Mucosa of descending colon (tissue), 3 donors: ENCODE measurements at regions not wholly inside any gene's neighbourhood (a gene's known extent, or its start where the extent isn't known, plus 50 kb on each side); places are given as distances from the start of the nearest gene placed in this dataset.

Experiments used
- ATAC-seq: fragments of 200-7000 bp; cut with Tn5 transposase; one replicate; pipeline ENCODE4 v1.9.1; 2020; ENCODE audit warnings: mild to moderate bottlenecking, moderate library complexity
- DNase-seq, 3 donors: peaks; one replicate each; pipeline ENCODE4 v3.0.0-alpha.2; 2020
- H3K36me3 ChIP-seq: fragments of 200-600 bp; one replicate; pipeline ENCODE4 v1.8.0; 2021; ENCODE audit warnings: low read depth, mild to moderate bottlenecking
- H3K4me1 ChIP-seq: fragments of 200-600 bp; one replicate; pipeline ENCODE4 v1.8.0; 2021; ENCODE audit warnings: low read depth, mild to moderate bottlenecking
- H3K4me3 ChIP-seq: fragments of 200-600 bp; one replicate; pipeline ENCODE4 v1.8.0; 2021; ENCODE audit warnings: mild to moderate bottlenecking
- H3K9me3 ChIP-seq: fragments of 200-600 bp; one replicate; pipeline ENCODE4 v1.8.0; 2021; ENCODE audit warnings: mild to moderate bottlenecking
- intact Hi-C, 2 donors: fragments of 100-400 bp; cut with DNase I in 1 of 2; cut with micrococcal nuclease in 1 of 2; formaldehyde crosslinking; loops; one replicate each; pipeline versions ENCODE4 v1.11.0 to v1.11.1; 2022; cut with DNase I, micrococcal nuclease
- TF ChIP-seq, protein P1 (sequence below): fragments of 200-600 bp; IDR thresholded peaks from one replicate; pipeline ENCODE4 v1.8.0; 2022; ENCODE audit warnings: antibody characterized with exemption, mild to moderate bottlenecking
- donor health status: DM: no; HTN: no; CAD: no; lungs with moderate emphysema.
- donor health status: DM: no; HTN: no; CAD: no.
- donor health status: DM: no; HTN: yes; CAD: no.

DNA sequence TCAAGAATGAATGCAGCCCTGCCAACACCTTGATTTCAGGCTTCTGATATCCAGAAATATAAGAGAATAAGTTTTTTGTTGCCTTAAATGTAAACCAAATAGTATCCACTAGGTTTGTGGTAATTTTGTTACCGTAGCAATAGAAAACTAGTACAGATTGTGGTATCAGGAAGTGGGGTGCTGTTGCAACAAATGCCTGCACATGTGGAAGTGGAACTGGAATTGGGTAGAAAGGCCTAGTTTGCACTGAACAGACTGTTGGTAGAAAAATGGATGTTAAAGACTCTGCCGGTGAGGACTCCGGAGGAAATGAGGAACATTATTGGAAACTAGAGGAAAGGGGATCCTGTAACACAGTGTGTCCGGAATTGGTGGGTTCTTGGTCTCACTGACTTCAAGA lies 145.8 kb upstream of the MGAT5 start:
- DNase-seq, result no peak
- ATAC-seq, result no peak
- Histone ChIP-seq H3K9me3 (no peaks in the 10 kb centered on the region), H3K4me3 (no peak overlapping the region), H3K36me3 (no peaks in the 10 kb centered on the region), H3K4me1 (no peaks in the 10 kb centered on the region)
- intact Hi-C loops, result no loop called here
- TF ChIP-seq, protein P1, sequence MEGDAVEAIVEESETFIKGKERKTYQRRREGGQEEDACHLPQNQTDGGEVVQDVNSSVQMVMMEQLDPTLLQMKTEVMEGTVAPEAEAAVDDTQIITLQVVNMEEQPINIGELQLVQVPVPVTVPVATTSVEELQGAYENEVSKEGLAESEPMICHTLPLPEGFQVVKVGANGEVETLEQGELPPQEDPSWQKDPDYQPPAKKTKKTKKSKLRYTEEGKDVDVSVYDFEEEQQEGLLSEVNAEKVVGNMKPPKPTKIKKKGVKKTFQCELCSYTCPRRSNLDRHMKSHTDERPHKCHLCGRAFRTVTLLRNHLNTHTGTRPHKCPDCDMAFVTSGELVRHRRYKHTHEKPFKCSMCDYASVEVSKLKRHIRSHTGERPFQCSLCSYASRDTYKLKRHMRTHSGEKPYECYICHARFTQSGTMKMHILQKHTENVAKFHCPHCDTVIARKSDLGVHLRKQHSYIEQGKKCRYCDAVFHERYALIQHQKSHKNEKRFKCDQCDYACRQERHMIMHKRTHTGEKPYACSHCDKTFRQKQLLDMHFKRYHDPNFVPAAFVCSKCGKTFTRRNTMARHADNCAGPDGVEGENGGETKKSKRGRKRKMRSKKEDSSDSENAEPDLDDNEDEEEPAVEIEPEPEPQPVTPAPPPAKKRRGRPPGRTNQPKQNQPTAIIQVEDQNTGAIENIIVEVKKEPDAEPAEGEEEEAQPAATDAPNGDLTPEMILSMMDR, result no peak

DNA sequence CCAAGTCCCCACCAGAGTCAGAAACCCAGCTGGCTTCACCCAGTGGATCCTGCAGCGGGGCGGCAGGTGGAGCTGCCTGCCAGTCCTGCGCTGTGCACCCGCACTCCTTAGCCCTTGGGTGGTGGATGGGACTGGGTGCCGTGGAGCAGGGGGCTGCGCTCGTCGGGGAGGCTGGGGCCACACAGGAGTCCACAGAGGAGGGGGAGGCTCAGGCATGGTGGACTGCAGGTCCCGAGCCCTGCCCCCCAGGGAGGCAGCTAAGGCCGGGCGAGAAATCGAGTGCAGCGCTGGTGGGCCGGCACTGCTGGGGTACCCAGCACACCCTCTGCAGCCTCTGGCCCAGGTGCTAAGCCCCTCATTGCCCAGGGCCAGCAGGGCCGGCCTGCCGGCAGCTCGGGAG lies 144.6 kb upstream of the MGAT5 start:
- H3K9me3 ChIP-seq, result no peaks in the 10 kb centered on the region
- TF ChIP-seq, protein P1, result no peak
- intact Hi-C loops, result no loop called here
- H3K36me3 ChIP-seq, result no peaks in the 10 kb centered on the region
- no peaks in the 10 kb centered on the region for H3K4me1 ChIP-seq
- DNase-seq (no peak), ATAC-seq (no peak)
- no peak overlapping the region for H3K4me3 ChIP-seq

DNA sequence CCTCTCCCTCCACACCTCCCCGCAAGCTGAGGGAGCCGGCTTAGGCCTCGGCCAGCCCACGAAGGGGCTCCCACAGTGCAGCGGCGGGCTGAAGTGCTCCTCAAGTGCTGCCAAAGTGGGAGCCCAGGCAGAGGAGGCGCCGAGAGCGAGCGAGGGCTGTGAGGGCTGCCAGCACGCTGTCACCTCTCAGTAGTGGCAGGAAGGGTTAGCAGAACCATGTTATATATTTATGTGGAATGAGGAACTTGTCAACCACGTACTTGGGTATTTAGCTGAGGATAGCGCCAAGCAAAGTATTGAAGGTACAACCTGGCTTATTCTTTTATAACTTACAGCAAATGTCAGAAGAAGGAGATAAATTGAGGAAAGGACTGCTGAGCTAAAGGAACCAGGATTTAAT lies 144.1 kb upstream of the MGAT5 start:
- ATAC-seq, result no peak
- TF ChIP-seq, protein P1, result no peak
- intact Hi-C loops, result loop anchor here in 1 of 2 donors (10.0 kb wide), 1 partner anchor 145 kb away; the partner anchor contains the start of gene MGAT5
- Histone ChIP-seq H3K36me3 (no peaks in the 10 kb centered on the region), H3K4me3 (no peak overlapping the region), H3K9me3 (no peaks in the 10 kb centered on the region), H3K4me1 (no peaks in the 10 kb centered on the region)
- DNase-seq, result no peak

DNA sequence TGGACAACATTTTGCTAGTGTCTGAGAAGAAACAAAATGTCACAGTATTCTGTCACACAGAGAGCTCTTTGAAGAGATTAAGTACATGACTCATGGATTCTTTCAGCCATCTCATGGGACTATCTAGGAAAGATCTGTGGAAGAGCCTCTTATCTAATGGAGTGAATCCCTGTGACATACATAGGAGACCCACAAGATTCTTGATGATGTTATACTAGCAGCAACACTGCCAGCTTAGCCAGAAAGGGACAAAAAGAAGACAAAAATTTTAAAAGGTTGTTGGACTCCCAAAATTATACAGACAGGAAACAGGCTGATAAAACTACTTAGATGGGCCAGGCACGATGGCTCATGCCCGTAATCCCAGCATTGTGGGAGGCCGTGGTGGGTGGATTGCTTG lies 143.3 kb upstream of the MGAT5 start:
- intact Hi-C loops, result loop anchor here in 1 of 2 donors (10.0 kb wide), 1 partner anchor 144 kb away; the partner anchor contains the start of gene MGAT5

DNA sequence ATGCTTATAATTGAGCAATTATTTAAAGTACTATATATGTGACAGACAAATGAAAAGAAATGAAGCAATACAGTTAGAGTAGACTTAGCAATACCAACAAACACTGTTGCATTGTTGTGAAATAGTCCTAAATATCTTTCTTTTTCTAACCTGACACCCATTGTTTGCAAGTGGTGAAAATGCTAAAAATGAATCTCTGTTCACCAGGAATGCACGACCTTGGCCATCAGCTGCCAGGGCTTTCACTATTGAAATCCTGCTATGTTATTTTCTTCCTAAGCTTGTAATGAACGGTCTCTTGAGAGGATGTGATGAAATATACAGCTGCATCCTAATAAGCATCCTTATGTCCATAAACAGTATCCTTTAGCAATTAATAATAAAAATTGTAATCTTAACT lies 136.2 kb upstream of the MGAT5 start:
- DNase-seq (no peak), ATAC-seq (no peak)
- intact Hi-C loops, result loop anchor here (5.0 to 10.0 kb wide), 3 partner anchors 90 to 295 kb away; partner anchors contain the start of gene MGAT5 (in 1 of the 2)
- Histone ChIP-seq H3K4me3 (no peak overlapping the region), H3K4me1 (peaks cover 26% of the 10 kb centered on the region), H3K9me3 (no peaks in the 10 kb centered on the region), H3K36me3 (no peaks in the 10 kb centered on the region)
- TF ChIP-seq, protein P1, result no peak

More for the DNA sequence above, 143.3 kb upstream of the MGAT5 start:
- no peak overlapping the region for H3K4me3 ChIP-seq
- H3K36me3 ChIP-seq, result no peaks in the 10 kb centered on the region
- no peaks in the 10 kb centered on the region for H3K4me1 ChIP-seq
- ATAC-seq (no peak), DNase-seq (no peak)
- H3K9me3 ChIP-seq, result no peaks in the 10 kb centered on the region
- TF ChIP-seq, protein P1, result no peak
